Peyer's patch (tissue), 4 donors: ENCODE measurements at regions not wholly inside any gene's neighbourhood (a gene's known extent, or its start where the extent isn't known, plus 50 kb on each side); places are given as distances from the start of the nearest gene placed in this dataset.

ENCODE experiments used
- POLR2A ChIP-seq, 2 donors: fragments of 450-650 bp; IDR thresholded peaks; one replicate each; pipeline ENCODE4 v1.5.1; 2017; ENCODE audit warnings: antibody characterized with exemption in 2 of 2, mild to moderate bottlenecking in 2 of 2, moderate library complexity in 2 of 2
- TF ChIP-seq, protein P1 (sequence below), 6 experiments: fragments of 450-650 bp in 4 of 6; fragments of 200-600 bp in 2 of 6; sonication (generic) in 1 of 6; IDR thresholded peaks; one replicate each; pipeline ENCODE4 v1.5.1; 2017 to 2019; ENCODE audit warnings: antibody characterized with exemption in 6 of 6, mild to moderate bottlenecking in 3 of 6, moderate library complexity in 1 of 6

DNA sequence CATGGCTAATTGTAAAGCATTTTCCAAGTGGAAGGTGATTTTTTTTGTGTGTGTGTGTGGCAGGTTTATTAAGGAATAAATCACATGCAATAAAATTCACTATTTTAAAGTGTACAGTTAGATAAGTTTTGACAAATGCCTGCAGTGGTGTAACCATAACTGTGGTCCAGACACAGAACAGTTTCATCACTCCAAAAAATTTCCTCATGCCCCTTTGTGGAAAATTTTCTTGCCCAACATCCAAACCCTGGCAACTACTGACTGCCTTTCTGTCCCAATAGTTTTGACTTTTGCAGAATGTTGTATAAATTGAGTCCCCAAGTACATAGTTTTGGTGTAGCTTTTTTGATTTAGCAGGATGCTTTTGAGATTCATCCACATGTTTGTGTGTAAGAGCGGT lies 135.1 kb upstream of the KLHL25 start:
- TF ChIP-seq, protein P1, sequence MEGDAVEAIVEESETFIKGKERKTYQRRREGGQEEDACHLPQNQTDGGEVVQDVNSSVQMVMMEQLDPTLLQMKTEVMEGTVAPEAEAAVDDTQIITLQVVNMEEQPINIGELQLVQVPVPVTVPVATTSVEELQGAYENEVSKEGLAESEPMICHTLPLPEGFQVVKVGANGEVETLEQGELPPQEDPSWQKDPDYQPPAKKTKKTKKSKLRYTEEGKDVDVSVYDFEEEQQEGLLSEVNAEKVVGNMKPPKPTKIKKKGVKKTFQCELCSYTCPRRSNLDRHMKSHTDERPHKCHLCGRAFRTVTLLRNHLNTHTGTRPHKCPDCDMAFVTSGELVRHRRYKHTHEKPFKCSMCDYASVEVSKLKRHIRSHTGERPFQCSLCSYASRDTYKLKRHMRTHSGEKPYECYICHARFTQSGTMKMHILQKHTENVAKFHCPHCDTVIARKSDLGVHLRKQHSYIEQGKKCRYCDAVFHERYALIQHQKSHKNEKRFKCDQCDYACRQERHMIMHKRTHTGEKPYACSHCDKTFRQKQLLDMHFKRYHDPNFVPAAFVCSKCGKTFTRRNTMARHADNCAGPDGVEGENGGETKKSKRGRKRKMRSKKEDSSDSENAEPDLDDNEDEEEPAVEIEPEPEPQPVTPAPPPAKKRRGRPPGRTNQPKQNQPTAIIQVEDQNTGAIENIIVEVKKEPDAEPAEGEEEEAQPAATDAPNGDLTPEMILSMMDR (IDR thresholded peaks at IDR 0.05) = no peak
- TF ChIP-seq POLR2A (IDR thresholded peaks at IDR 0.05) = no peak
